Lower leg skin (tissue), 3 donors: ENCODE measurements at regions not wholly inside any gene's neighbourhood (a gene's known extent, or its start where the extent isn't known, plus 50 kb on each side); places are given as distances from the start of the nearest gene placed in this dataset.
"Not testable (repeated sequence)": the region's sequence is repeated elsewhere in the genome, so short reads cannot be mapped to it uniquely, and the experiment has no call there.

Experiments used
- POLR2A ChIP-seq, 2 donors: fragments of 450-650 bp; IDR thresholded peaks; one replicate each; pipeline ENCODE4 v1.6.1; 2016 to 2017; ENCODE audit warnings: antibody characterized with exemption in 2 of 2, mild to moderate bottlenecking in 1 of 2, moderate library complexity in 1 of 2
- TF ChIP-seq, protein P1 (sequence below), 3 donors: fragments of 450-650 bp; IDR thresholded peaks; one replicate each; pipeline ENCODE4 v1.5.1; 2016; ENCODE audit warnings: antibody characterized with exemption in 3 of 3, mild to moderate bottlenecking in 3 of 3, moderate library complexity in 2 of 3

DNA sequence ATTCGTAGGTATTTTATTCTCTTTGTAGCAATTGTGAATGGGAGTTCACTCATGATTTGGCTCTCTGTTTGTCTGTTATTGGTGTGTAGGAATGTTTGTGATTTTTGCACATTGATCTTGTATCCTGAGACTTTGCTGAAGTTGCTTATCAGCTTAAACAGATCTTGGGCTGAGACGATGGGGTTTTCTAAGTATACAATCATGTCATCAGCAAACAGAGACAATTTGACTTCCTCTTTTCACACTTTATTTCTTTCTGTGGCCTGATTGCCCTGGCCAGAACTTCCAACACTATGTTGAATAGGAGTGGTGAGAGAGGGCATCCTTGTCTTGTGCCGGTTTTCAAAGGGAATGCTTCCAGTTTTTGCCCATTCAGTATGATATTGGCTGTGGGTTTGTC, 252.3 kb upstream of the CTNNB1 start:
- TF ChIP-seq, protein P1, sequence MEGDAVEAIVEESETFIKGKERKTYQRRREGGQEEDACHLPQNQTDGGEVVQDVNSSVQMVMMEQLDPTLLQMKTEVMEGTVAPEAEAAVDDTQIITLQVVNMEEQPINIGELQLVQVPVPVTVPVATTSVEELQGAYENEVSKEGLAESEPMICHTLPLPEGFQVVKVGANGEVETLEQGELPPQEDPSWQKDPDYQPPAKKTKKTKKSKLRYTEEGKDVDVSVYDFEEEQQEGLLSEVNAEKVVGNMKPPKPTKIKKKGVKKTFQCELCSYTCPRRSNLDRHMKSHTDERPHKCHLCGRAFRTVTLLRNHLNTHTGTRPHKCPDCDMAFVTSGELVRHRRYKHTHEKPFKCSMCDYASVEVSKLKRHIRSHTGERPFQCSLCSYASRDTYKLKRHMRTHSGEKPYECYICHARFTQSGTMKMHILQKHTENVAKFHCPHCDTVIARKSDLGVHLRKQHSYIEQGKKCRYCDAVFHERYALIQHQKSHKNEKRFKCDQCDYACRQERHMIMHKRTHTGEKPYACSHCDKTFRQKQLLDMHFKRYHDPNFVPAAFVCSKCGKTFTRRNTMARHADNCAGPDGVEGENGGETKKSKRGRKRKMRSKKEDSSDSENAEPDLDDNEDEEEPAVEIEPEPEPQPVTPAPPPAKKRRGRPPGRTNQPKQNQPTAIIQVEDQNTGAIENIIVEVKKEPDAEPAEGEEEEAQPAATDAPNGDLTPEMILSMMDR (IDR thresholded peaks at IDR 0.05): not testable (repeated sequence)
- not testable (repeated sequence) for TF ChIP-seq POLR2A (IDR thresholded peaks at IDR 0.05)
